Chondrocyte (in vitro differentiated cells): ENCODE measurements at regions not wholly inside any gene's neighbourhood (a gene's known extent, or its start where the extent isn't known, plus 50 kb on each side); places are given as distances from the start of the nearest gene placed in this dataset.

ENCODE experiments used
- DNase-seq: peaks from one replicate; pipeline ENCODE4 v3.0.0; 2021; ENCODE audit warnings: mixed read lengths, low spot score
- H3K27ac Mint-ChIP-seq: one replicate; pipeline ENCODE4 v1.8.0; 2021; ENCODE audit warnings: mild to moderate bottlenecking, moderate library complexity, mixed read lengths; ENCODE audit not compliant: unreplicated experiment
- H3K27me3 Mint-ChIP-seq: 2 replicates; pipeline ENCODE4 v1.8.0; 2021; ENCODE audit warnings: low read depth, mixed read lengths
- H3K36me3 Mint-ChIP-seq: 2 replicates; pipeline ENCODE4 v1.8.0; 2021; ENCODE audit warnings: low read depth, mixed read lengths
- H3K4me1 Mint-ChIP-seq: 2 replicates; pipeline ENCODE4 v1.8.0; 2021; ENCODE audit warnings: low read depth, mild to moderate bottlenecking, mixed read lengths
- H3K4me3 Mint-ChIP-seq: one replicate; pipeline ENCODE4 v1.8.0; 2021; ENCODE audit warnings: mild to moderate bottlenecking, moderate library complexity, mixed read lengths; ENCODE audit not compliant: unreplicated experiment
- H3K9me3 Mint-ChIP-seq: 2 replicates; pipeline ENCODE4 v1.8.0; 2021; ENCODE audit warnings: low read depth, mixed read lengths
- TF ChIP-seq, protein P1 (sequence below): fragments of 200-600 bp; sonication (generic); IDR thresholded peaks from 2 replicates; pipeline ENCODE4 v1.5.0; 2021; ENCODE audit warnings: antibody characterized with exemption, mild to moderate bottlenecking, moderate library complexity

DNA sequence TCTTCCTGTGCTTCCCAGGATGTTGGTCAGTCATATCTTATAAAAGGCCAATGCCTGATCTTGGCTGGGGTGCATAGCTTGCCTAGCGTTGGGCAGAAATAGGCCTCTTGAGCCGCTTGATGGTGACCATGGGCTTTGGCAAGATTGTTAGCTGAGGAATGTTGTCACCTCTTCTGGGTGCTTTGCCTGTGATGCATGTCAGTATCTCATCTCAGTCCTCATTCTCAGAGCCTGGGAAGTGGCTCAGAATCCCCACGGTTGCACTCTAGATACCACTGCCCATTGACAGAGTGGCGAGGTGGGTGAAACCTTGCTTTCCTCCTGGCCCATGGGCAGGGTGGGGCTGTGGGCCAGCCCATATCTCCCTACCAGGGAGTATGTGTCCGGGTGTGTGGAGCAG is 79.2 kb upstream of the MGAT5 start:
- H3K4me1 Mint-ChIP-seq: peaks cover 31% of the 10 kb centered on the region
- H3K4me3 Mint-ChIP-seq: no peak overlapping the region
- no peak for DNase-seq
- no peaks in the 10 kb centered on the region for H3K36me3 Mint-ChIP-seq
- no peaks in the 10 kb centered on the region for H3K27me3 Mint-ChIP-seq
- TF ChIP-seq, protein P1, sequence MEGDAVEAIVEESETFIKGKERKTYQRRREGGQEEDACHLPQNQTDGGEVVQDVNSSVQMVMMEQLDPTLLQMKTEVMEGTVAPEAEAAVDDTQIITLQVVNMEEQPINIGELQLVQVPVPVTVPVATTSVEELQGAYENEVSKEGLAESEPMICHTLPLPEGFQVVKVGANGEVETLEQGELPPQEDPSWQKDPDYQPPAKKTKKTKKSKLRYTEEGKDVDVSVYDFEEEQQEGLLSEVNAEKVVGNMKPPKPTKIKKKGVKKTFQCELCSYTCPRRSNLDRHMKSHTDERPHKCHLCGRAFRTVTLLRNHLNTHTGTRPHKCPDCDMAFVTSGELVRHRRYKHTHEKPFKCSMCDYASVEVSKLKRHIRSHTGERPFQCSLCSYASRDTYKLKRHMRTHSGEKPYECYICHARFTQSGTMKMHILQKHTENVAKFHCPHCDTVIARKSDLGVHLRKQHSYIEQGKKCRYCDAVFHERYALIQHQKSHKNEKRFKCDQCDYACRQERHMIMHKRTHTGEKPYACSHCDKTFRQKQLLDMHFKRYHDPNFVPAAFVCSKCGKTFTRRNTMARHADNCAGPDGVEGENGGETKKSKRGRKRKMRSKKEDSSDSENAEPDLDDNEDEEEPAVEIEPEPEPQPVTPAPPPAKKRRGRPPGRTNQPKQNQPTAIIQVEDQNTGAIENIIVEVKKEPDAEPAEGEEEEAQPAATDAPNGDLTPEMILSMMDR: no peak
- no peaks in the 10 kb centered on the region for H3K9me3 Mint-ChIP-seq
- no peak overlapping the region for H3K27ac Mint-ChIP-seq

DNA sequence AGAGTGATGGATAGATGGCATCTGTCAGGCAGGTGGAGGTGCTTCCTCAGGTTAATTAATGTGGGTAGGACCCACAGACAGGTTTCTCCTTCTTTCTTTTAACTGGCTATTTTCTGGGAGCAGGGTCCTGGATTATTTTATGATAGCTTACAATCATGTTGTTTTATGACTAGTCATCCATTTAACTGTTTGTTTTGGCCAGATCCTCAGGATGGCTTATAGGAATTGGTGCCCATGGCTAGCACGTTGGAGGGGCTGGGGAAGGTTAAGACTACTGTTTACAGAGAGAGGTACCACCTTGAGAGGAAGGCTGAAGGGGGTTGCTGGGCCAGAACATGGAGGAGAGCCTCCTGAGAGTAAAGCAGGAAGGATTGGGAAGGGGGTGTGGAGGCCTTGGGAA is 78.0 kb upstream of the MGAT5 start:
- H3K36me3 Mint-ChIP-seq: no peaks in the 10 kb centered on the region
- H3K27me3 Mint-ChIP-seq: no peaks in the 10 kb centered on the region
- no peak overlapping the region for H3K4me3 Mint-ChIP-seq
- no peak overlapping the region for H3K27ac Mint-ChIP-seq
- TF ChIP-seq, protein P1: no peak
- H3K4me1 Mint-ChIP-seq: peaks cover 25% of the 10 kb centered on the region
- DNase-seq: no peak
- no peaks in the 10 kb centered on the region for H3K9me3 Mint-ChIP-seq

DNA sequence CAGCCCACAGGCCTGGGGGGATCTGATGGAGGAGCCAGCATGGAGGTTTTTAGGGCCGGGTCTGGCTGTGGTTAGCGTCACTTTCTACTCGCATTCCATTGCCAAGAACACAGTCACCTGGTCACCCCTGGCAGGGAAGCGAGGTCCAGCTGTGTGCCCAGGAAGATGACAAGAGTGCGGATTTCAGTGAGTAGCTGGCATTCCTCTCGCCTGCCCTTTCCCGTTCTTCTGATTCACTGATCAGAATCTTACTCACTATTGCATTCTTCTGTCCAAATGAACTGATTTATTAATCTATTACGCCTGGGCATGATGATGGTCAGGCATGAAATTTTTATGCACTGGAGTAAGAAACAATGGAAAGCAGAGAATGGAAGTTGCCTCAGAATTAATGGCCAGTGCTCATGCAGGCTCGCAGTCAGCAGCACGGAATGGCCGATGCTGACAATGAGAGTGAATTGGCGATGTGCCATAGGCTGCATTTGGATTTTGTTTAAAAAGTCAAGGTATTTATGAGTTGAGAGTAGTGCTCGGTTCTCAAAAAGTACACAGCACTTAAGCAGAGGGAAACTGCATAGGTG is 76.4 kb upstream of the MGAT5 start:
- H3K27me3 Mint-ChIP-seq: no peaks in the 10 kb centered on the region
- no peak overlapping the region for H3K4me3 Mint-ChIP-seq
- no peak for DNase-seq
- no peaks in the 10 kb centered on the region for H3K36me3 Mint-ChIP-seq
- H3K9me3 Mint-ChIP-seq: peaks cover 2% of the 10 kb centered on the region
- TF ChIP-seq, protein P1: no peak
- H3K4me1 Mint-ChIP-seq: peaks cover 25% of the 10 kb centered on the region
- H3K27ac Mint-ChIP-seq: no peak overlapping the region

DNA sequence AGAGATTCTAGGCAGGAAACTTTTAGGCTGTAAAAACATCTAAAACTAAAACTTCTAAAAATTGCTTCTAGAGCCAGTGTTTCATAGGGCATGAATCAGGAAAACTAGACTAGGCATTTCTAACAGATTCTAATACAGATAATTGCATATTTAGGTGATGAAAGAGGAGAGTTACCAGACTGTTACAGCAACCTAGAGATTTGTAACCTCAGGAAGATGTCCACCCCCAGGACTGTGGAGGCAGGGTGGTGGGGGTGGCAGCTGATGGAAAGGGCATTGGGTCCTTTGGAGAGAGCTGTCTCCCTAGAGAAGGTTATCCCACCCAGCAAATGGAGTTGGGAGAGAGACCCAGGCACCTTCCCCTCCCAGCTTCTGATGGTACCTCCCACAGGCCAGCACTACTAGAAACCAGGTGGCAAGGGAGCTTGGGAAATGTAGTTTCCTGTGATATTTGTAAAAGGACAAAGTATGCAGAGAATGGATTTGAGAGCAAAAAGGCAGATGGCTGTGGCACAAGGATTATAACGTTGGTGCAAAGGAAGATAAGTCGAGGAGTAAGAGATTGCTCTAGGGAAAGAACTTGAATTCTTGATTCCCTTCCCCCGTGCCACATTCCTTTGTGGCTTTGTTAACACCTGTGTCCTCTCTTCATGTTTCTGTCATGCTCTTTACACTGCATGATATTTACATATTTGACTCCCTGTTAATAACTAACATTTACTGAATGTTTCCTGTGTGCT is 75.6 kb upstream of the MGAT5 start:
- no peak for DNase-seq
- Mint-ChIP-seq H3K4me3 (no peak overlapping the region), H3K27me3 (no peaks in the 10 kb centered on the region), H3K36me3 (no peaks in the 10 kb centered on the region), H3K9me3 (peaks cover 2% of the 10 kb centered on the region), H3K27ac (no peak overlapping the region), H3K4me1 (peaks cover 25% of the 10 kb centered on the region)
- TF ChIP-seq, protein P1: no peak

DNA sequence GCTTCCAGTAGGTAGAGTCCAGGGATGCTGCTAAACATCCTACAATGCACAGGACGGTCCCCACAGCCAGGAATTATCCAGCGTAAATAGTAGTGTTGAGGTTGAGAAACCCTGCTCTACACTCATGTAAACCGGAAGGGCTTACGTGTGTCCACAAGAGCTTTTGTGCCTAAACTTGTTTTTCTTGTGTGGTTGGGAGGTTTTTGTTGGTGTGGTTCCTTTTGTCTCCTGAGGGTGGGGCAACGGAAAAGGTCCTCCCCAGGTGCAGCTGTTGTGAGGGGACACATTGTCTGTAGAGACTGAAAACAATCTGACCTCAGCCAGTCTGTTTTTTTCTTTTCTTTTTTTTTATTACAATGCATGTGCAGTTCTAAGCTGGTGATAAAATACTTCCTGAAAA is 72.7 kb upstream of the MGAT5 start:
- Mint-ChIP-seq H3K4me1 (peaks cover 14% of the 10 kb centered on the region), H3K36me3 (no peaks in the 10 kb centered on the region), H3K9me3 (peaks cover 2% of the 10 kb centered on the region), H3K27ac (no peak overlapping the region), H3K27me3 (no peaks in the 10 kb centered on the region), H3K4me3 (no peak overlapping the region)
- no peak for DNase-seq
- TF ChIP-seq, protein P1: no peak
